ENCODE measurements at regions not wholly inside any gene's neighbourhood (a gene's known extent, or its start where the extent isn't known, plus 50 kb on each side); places are given as distances from the start of the nearest gene placed in this dataset.

DNA sequence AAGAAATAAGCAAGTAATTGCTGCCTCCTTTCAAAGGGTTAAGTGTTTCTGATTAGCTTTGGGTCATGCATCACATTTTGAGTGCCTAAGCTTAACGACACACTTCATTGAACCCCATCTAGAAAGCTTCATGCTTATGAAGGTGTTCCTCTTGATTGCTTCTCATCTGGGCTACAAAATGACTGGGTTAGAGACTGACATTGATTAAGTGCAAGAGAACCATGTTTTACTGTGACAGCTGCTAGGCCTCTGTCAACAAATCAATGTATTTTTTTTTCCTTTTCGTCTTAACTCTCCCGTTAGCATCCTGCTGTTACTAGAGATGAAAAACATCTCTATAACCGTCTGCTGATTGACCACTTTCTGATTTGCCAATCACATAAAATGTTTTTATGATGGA is 725.0 kb downstream of the TLE1 start:
- no peak for DNase-seq

DNA sequence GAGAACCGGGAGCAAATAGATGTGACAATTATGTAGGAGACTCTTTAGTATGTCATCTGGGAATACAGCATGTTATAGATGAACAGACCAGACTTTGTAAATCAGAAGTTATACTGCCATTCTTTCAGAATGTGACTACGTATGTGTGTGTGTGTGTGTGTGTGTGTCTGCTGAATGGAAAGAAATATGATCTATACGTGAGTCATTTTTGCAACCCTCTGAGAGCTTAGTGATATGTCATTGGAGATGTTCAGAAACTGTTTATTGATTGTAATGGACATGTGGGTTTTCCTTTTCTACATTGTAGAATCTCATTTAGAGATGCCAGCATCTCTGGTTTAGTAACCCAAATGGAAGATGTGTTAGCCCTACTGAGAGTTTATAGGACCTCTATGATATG is 731.5 kb downstream of the TLE1 start:
- DNase-seq: no peak

DNA sequence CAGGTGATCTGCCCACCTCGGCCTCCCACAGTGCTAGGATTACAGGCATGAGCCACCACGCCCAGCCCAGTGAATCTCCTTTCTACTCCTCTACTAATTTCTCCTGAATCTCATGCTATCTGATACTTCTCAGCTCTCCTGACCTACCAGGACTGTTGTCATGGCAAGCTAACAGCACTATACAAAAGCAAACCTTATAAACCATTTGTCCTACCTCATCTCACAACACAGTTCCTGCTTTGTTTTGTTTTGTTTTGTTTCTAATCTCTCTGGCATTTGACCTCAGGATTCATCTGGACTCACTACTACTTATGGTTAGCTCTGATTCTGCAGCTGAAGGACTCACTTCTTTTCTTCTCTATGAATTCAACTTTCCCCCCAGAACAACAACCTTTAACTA is 734.8 kb downstream of the TLE1 start:
- no peak for DNase-seq

DNA sequence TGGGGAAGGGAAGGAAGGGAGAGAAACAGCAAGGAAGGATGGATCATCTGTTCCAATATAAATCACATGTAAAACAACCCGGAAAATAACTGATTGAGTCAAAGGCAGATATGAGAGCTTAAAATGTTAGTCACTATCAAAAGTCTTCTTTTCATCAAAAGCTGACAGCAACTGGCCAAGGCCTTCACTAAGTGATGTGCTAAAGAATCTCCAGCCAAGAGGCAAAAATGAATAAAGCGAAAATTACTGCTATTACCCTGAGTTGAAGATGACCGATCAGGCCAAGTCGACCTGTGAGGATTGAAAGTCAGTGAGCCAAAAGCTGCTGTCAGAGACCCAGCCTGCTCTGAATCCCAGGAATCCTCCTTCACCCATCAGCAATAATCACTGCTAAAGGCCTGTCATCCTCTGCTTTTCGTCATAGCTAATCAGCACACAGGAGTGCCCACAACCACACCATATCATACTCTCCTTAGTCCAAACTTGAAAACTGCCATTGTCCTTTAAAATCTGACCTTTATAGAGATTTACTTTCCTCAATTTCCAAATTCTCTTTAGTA is 736.9 kb downstream of the TLE1 start:
- no peak for DNase-seq

DNA sequence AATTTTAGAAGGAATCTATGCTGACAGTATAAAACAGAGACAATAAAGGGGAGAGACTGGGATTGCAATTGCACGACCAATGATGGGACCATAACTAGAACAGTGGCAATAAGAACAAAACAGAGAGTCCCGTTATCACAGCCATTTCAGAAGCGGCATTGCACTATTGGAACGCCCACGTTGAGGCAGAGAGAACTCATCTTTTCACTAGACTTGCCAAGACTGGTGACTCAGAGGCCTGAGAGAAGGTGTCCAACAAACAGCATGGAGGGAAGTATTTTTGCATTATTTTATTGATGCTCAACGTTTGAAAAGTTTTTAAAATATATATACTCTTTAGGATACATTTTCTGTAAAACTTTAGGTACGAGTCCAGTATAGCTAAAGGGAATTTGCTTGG is 737.7 kb downstream of the TLE1 start:
- no peak for DNase-seq

DNA sequence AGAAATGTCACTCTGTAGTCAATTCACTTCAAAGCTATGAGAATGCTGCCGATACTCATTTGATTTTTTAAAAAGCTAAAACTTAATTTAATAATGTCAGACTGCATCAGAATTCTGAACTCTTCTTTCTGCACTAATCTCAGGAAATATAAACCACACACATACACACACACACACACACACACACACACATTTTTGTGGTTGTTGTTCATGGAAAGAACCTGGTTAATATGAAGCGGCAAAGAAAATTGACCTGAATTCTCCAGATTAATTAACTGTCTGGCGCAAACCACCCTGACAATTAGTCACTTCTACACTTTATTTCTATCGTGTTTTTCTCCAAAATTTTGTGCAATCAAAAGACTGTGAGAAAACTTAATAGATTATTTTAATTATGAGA is 740.5 kb downstream of the TLE1 start:
- no peak for DNase-seq

DNA sequence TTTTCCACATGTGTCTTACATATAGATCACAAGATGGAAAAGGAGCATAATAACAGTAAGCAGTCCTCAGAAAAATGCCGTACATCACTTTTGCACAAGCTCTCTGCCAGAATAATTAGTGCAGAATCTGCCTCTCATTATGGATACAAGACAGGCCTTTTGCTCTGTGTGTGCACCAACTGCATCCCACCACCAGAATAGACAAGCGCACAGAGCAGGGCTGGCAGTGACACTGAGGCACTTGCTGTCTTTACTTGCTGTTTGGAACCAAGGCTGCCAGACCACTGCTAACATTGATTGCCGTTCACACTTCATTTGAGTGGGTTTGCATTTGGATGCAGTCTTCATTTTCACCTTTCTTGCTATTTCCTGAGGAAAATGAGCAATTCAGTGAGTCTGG is 741.3 kb downstream of the TLE1 start:
- DNase-seq: no peak

DNA sequence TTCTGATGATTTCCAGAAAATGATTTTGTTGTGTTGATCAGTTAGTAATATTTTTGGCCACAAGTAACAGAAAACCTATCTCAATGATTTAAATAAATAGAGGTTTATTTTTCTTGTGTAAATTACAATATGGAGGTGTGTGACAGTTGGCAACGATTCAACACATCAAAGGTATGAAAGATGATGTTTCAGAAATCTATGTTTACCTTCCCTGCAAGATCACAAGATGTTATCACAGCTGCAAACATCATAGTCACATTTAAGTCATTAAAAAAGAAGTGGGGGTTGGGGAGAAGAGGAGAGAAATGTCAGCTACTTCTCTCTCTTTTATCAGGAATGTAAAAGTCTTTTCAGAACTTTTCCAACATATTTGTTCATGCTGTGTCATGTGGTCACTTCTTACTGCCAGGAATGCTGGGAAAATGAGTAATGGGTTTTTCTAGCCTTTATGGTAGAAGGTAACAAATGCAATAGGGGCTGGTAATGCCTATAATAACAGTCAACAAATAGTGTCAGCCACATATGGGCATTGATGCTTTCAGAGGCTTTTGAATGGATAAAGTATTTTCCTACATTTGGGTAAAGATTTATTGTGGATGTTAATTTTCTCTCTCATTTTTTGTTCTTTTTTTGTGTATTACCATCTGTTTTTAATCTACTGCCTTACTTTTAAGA is 742.7 kb downstream of the TLE1 start:
- DNase-seq: no peak

DNA sequence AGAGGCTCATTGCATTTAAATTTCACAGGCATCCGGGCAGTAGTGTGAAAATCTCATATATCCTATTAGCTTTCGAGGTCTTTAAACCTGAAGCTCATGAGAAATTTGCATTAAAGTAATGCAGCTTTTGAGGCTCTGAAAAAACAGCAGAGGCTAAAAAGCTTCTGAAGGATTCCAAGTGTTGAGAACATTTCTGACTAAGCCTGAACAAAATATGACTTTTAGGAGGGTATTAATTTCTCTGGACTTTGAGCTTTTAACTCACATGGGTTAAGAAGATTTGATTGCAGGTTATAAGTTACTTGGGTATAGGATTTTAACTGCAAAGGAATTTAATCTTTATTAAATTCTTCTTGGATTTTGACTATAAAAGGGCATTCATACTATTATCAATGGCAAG is 743.9 kb downstream of the TLE1 start:
- no peak for DNase-seq

DNA sequence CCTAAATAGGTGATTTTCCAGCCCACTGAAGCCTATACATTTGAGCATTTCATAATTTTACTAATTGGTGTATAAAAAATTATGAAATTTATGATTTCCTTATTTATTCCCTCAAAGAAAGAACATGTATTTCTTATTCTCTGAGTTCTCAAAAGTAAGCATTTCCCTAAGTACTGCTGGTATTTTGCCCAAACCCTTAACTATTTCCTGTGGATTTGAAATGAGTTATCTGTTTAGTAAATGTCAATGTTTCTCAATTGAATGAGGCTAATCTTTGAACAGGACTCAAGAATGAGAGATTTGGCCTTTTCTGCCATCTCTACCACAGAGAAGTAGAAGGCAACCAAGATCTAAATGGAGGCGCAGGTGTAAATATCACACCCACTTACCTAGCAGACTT is 751.7 kb downstream of the TLE1 start:
- DNase-seq: no peak

DNA sequence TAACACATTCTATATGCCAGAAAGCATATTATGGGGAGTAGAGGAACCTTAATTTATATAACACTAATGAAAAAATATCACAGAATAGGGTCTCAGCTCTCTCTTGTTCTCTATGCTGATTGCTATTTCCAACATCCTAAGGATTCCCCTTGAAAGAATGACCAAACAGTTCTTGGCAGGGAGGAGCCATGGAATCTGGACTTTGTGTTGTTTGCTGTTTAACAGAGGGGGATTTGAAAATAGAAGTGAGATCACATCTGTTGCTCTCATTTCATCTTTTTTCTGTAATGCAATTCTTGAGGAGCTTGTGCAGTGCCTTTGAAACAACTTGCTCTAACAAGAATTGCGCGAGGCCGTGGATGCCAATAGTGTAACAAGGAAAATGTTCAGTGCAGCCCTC is 755.3 kb downstream of the TLE1 start:
- no peak for DNase-seq

DNA sequence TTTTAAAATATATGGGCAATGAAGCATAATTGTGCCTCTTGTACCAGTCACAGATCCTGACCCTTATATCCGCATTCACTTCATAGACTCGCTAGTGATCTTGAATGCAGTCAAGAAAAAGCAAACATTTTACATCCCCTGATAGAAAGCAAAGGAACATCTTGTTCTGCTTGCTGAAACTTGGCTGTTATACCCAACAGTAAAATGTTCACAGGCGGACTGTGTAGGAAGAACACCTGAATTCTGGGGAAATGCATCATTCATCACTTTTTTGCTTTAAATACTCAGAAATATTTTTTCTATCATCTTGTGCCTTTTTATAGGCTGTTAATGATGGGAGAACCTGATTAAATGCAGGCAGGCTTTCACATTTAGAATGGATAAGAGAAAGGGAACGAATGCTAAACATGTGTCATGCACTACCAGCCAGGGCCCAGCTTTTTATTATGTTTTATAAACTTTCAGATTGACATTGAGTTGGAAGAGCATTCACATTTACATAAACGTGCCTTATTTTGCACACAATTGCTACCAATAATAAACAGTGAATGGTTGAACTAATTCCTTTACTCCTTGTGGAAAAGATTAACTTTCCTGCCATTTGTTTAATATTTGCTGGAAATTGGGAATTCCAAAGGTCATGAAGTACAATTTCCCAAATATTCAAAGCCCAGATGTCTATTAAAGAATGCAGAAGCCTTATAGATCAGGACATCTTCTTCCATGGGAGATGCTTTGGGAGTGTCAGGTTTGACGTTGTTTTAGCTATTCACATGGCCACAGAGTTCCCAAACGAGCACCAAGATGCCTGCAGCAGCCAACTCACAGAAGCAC is 756.2 kb downstream of the TLE1 start:
- no peak for DNase-seq

DNA sequence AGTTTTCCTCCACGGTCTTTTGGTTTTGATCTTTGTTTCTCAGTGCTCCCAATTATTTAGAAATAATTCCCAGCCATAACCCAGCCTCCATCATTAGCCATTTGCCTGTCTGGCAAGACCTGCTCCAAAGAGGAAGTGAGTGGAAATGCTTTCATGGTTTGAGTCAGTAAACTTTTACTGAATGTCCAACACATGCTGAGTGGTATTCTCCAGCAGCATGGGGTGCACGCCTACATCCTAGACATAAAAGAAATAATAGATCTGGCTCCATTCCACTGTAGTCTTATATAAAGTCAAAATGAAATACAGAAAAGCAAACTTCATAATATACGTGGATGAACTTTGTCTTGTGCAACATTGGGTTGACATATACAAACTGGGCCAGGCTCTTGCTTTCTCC is 757.2 kb downstream of the TLE1 start:
- no peak for DNase-seq

DNA sequence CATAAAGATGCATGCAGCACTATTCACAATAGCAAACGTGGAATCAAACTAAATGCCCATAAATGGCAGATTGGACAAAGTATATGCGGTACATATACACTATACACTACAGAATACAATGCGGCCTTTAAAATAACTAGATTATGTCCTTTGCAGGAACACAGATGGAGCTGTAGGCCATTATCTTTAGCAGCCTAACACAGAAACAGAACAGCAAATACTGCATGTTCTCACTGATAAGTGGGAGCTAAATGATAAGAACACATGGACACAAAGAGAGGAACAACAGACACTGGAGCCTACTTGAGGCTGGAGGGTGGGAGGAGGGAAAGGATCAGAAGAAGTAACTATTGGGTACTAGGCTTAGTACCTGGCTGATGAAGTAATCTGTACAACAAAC is 758.2 kb downstream of the TLE1 start:
- DNase-seq: no peak

DNA sequence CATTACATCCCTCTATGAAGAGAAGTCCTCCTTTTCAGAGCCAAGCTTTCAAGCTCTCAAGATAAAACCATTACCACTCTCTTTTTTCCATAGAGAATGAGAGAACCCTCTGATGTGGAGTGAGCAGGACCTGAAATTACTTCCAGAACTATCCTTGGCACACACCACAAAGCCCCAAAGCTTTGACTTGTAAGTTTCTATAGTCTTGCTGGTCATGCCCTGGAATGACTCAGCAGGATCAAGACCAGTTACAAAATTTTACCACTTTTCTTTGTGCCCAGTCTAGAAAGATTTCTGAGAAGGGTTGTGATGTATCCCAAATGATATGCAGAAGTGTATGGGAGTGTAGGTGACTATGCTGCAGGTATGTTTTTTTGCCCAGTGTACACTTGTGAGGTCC is 760.6 kb downstream of the TLE1 start:
- DNase-seq: no peak

DNA sequence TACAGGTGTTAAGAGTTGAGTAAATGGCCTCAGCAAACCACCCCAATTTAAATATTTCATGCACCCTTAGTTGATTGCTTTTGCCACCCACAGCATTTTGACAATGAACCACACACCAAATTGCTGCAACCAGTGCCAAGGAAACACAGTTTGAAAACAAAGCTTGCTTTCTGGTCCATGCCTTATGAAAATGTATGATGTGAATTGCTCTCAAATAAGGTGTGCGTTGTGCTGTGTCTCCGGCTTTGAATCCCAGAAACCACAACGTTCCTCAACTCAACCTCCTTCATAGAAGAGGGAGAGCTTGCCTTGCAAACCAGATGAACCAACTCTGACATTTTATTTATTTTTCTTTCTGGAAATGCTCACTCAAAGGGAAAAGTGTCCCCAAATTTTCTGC is 762.7 kb downstream of the TLE1 start:
- no peak for DNase-seq

DNA sequence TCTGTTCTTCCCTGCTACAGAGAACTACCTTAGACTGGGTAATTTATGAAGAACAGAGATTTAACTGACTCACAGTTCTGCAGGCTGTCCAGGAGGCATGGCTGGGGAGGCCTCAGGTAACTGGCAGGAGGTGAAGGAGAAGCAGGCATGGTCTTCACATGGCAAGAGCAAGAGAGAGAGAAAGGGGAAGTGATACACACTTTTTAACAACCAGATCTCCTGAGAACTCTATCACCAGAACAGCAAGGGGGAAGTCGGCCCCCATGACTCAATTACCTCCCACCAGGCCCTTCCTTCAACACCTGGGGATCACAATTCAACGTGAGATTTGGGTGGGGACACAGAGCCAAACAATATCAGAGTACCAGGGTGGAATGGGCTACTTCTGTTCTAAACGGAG is 766.8 kb downstream of the TLE1 start:
- DNase-seq: no peak

DNA sequence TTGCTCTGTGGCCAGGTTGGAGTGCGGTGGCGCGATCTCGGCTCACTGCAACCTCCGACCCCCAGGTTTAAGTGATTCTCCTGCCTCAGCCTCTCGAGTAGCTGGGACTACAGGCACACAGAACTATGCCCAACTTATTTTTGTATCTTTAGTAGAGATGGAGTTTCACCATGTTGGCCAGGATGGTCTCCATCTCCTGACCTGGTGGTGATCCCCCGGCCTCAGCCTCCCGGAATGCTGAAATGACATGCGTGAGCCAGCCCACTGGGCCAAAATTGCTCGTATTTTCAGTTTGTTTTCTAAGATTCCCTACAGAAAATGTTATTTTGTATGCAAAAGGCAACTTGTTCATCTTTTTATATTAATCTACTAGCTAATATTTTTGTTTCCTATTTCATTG is 782.6 kb downstream of the TLE1 start:
- no peak for DNase-seq

DNA sequence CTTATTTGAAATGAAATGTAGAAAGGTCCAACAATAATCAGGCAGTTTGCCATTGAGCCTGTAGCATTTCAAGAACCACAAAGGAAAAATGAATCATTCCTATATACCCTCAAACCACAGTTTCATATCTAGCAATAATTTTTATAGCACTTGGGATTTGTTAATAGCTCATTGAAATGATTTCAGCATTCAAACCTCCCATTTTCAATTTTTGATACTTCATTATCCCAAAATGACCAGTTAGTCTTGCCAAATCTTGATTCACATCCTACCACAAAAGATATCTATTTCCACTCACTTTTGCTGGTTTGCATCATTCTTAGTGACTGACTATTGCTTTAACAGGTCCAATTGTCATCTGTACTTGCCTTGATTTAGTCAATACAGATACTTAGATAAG is 790.1 kb downstream of the TLE1 start:
- no peak for DNase-seq

DNA sequence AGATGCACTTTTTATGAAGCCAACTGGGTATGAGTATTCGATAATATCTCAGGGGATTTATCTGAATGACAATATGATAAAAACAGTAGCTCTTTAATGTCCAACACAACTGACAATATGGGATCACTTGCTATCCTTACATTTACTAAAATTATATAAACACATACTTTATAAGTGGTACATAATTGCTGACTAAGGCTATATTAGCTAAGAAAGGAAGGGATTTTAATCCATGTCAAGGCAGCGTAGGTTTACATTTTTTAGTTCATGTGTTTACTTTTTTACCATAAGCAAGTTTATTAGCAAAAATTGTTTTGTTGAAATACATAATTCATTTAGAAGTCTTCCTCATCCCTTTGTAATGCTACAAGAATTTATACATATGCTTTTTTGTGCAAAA is 796.2 kb downstream of the TLE1 start:
- DNase-seq: no peak

DNA sequence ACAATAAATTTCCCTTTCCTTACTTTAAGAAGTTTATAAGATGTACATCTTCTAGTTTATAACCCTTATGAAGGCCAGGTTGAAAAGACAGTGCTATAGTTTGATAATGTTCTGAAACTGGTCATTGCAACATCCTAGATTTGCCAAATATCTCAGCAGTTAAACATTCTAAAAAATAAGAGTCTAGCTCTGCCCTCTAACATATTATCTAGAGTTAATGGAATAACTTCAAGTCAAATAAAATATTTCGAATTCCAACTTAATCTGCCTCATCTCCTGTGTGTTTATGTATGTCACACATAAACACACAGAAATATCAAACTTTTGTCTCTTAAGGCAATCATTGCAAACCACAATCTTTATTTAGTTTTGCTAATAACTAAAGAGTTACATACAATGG is 796.6 kb downstream of the TLE1 start:
- no peak for DNase-seq

DNA sequence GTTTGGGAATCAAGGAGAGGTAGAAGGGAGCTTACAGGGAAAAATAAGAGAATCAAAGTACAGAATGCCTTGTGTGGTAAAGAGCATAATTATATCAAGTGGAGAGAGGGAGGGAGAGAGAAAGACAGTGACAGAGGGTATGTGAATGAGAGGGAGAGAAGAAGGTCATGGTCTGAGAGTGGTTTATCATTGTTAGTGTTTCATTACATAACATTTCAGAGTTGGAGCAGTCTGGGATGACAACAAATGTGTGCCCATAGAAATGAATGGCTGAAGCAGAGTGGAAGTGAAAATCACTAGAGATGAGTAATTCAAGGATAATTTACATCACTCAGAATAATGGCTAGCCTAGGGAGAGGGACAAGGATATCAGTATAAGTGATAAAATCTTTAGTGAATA is 799.2 kb downstream of the TLE1 start:
- DNase-seq: no peak

DNA sequence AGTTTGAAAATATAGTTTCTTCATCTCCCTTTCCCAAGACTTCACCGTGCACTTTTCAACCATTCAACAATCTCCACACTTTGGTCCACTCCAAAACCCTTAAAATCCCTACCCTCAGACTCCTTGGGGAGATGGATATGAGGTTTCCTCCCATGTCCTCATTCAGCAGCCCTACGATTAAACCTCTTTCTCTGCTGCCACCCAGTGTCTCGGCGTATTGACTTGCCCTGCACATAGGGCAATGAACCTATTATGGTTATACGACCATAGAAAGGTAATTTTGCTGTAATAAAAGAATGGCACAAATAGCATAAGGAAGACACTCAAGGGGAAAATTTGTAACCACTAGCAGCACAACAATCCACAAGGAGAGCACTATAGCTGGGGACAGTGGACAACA is 803.5 kb downstream of the TLE1 start:
- no peak for DNase-seq

DNA sequence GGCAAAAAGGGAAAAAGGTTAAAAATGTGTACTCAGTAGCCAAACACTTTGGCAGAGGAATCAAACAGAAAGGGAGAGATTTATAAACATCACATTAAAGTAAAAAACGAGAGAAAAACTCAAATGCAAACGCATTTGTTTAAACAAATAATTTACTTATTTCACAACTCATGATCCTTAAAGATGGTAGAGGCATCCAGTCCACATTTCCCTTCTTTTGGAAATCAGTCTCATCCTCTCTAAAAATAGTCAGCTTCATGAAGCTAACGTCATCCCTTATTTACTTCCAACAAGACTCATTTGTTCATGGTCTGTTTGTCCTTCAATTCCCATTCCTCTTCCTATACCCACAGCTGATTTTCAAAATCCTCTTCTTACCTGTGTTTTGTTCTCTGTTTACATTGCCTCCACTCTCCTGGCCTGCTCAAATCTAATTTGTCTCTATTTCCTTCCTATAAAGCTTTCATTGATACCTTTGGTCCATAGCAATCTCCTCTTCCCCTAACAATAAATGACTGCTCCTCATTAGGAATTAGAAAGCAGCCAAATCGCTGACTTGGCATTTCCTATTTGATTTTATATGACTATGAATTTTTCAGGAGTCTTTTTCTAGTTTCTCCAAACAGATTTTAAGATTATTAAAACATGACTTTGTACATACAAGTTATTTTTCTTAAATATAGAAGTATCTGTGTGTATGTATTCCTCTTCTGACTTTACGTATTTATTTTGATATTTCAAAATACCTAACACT is 805.3 kb downstream of the TLE1 start:
- no peak for DNase-seq

Data from SIG-M5 (cell line).